H9 (cell line): ENCODE measurements at regions not wholly inside any gene's neighbourhood (a gene's known extent, or its start where the extent isn't known, plus 50 kb on each side); places are given as distances from the start of the nearest gene placed in this dataset.

Source experiments
- DNase-seq: peaks from one replicate; pipeline ENCODE4 v3.0.0-alpha.2; 2017
- H2AFZ ChIP-seq: one replicate; pipeline ENCODE4 v1.6.1; 2013; ENCODE audit warnings: mild to moderate bottlenecking, low read length, control low read depth, moderate library complexity
- H2AK5ac ChIP-seq: 2 replicates; pipeline ENCODE4 v1.6.1; 2013; ENCODE audit warnings: low read length, control low read depth, mixed read lengths; ENCODE audit not compliant: insufficient read length
- H2BK120ac ChIP-seq: one replicate; pipeline ENCODE4 v1.6.1; 2013; ENCODE audit warnings: low read depth, mild to moderate bottlenecking, low read length, control low read depth, inconsistent platforms; ENCODE audit not compliant: poor library complexity, severe bottlenecking
- H2BK12ac ChIP-seq: 2 replicates; pipeline ENCODE4 v1.6.1; 2013; ENCODE audit warnings: low read length, control low read depth, mixed read lengths, low read depth; ENCODE audit not compliant: insufficient read length
- H2BK15ac ChIP-seq: 2 replicates; pipeline ENCODE4 v1.6.1; 2013; ENCODE audit warnings: low read depth, low read length, control low read depth
- H2BK20ac ChIP-seq: one replicate; pipeline ENCODE4 v1.6.1; 2013; ENCODE audit warnings: low read depth, mild to moderate bottlenecking, low read length, control low read depth, inconsistent platforms; ENCODE audit not compliant: poor library complexity, severe bottlenecking
- H2BK5ac ChIP-seq: 2 replicates; pipeline ENCODE4 v1.6.1; 2013; ENCODE audit warnings: low read length, control low read depth, mixed read lengths; ENCODE audit not compliant: insufficient read length
- H3K14ac ChIP-seq: 2 replicates; pipeline ENCODE4 v1.6.1; 2013; ENCODE audit warnings: low read length, control low read depth; ENCODE audit not compliant: insufficient read depth
- H3K18ac ChIP-seq: 2 replicates; pipeline ENCODE4 v1.6.1; 2013; ENCODE audit warnings: low read depth, mild to moderate bottlenecking, mixed read lengths, low read length, control low read depth; ENCODE audit not compliant: insufficient read length
- H3K23ac ChIP-seq: 2 replicates; pipeline ENCODE4 v1.6.1; 2013; ENCODE audit warnings: low read length, control low read depth, mixed read lengths, low read depth; ENCODE audit not compliant: insufficient read length
- H3K23me2 ChIP-seq: 2 replicates; pipeline ENCODE4 v1.6.1; 2013; ENCODE audit warnings: low read depth, mild to moderate bottlenecking, mixed read lengths, low read length, control low read depth; ENCODE audit not compliant: insufficient read length, poor library complexity, severe bottlenecking
- H3K27ac ChIP-seq: 2 replicates; pipeline ENCODE4 v1.5.1; 2013; ENCODE audit warnings: low read length, control low read depth, mixed read lengths, low read depth; ENCODE audit not compliant: insufficient read length
- H3K27me3 ChIP-seq: 2 replicates; pipeline ENCODE4 v1.6.1; 2013; ENCODE audit warnings: low read length, control low read depth, inconsistent platforms; ENCODE audit not compliant: insufficient read depth
- H3K4ac ChIP-seq: 2 replicates; pipeline ENCODE4 v1.6.1; 2013; ENCODE audit warnings: low read depth, mild to moderate bottlenecking, control low read depth, inconsistent platforms, low read length, moderate library complexity
- H3K4me1 ChIP-seq: 2 replicates; pipeline ENCODE4 v1.6.1; 2013; ENCODE audit warnings: low read length, control low read depth, inconsistent platforms; ENCODE audit not compliant: insufficient read depth
- H3K4me2 ChIP-seq: 2 replicates; pipeline ENCODE4 v1.6.1; 2013; ENCODE audit warnings: low read length, control low read depth, mixed read lengths; ENCODE audit not compliant: insufficient read length, insufficient read depth
- H3K56ac ChIP-seq: 2 replicates; pipeline ENCODE4 v1.6.1; 2013; ENCODE audit warnings: low read depth, mild to moderate bottlenecking, mixed read lengths, low read length, control low read depth; ENCODE audit not compliant: insufficient read length
- H3K79me1 ChIP-seq: 2 replicates; pipeline ENCODE4 v1.6.1; 2013; ENCODE audit warnings: low read depth, mild to moderate bottlenecking, moderate library complexity, low read length, control low read depth, inconsistent platforms; ENCODE audit not compliant: insufficient read depth, poor library complexity, severe bottlenecking
- H3K79me2 ChIP-seq: 2 replicates; pipeline ENCODE4 v1.6.1; 2013; ENCODE audit warnings: low read length, control low read depth, inconsistent platforms; ENCODE audit not compliant: insufficient read depth
- H3K9ac ChIP-seq: 2 replicates; pipeline ENCODE4 v1.6.1; 2013; ENCODE audit warnings: low read length, control low read depth, mixed read lengths; ENCODE audit not compliant: insufficient read length; ENCODE audit errors: extremely low read depth
- H3K9me3 ChIP-seq: one replicate; pipeline ENCODE4 v1.6.1; 2013; ENCODE audit warnings: low read depth, low read length, inconsistent platforms; ENCODE audit not compliant: control insufficient read depth
- H3T11ph ChIP-seq: one replicate; pipeline ENCODE4 v1.6.1; 2013; ENCODE audit warnings: mild to moderate bottlenecking, low read length, control low read depth, inconsistent platforms
- H4K20me1 ChIP-seq: one replicate; pipeline ENCODE4 v1.6.1; 2013; ENCODE audit not compliant: control insufficient read depth, insufficient read length, insufficient read depth
- H4K5ac ChIP-seq: 2 replicates; pipeline ENCODE4 v1.6.1; 2013; ENCODE audit warnings: low read depth, mild to moderate bottlenecking, mixed read lengths, low read length, control low read depth; ENCODE audit not compliant: insufficient read length
- H4K8ac ChIP-seq: replicated peaks from 2 replicates; pipeline ENCODE4 v1.6.1; 2013; ENCODE audit warnings: low read length, control low read depth, mixed read lengths, low read depth; ENCODE audit not compliant: insufficient read length
- H4K91ac ChIP-seq: 2 replicates; pipeline ENCODE4 v1.6.1; 2013; ENCODE audit warnings: low read depth, mild to moderate bottlenecking, moderate library complexity, mixed read lengths, low read length, control low read depth; ENCODE audit not compliant: insufficient read length
- H3K27ac Mint-ChIP-seq, 3 experiments: 2 replicates in 2 of 3; 3 replicates in 1 of 3; pipeline ENCODE4 v1.8.0; 2020 to 2021; ENCODE audit warnings: mixed read lengths in 3 of 3, mild to moderate bottlenecking in 1 of 3, moderate library complexity in 1 of 3
- H3K27me3 Mint-ChIP-seq: 2 replicates; pipeline ENCODE4 v1.8.0; 2021; ENCODE audit warnings: low read depth, mild to moderate bottlenecking, moderate library complexity, mixed read lengths
- H3K36me3 Mint-ChIP-seq, 3 experiments: 2 replicates in 2 of 3; 3 replicates in 1 of 3; pipeline ENCODE4 v1.8.0; 2020 to 2021; ENCODE audit warnings: low read depth in 3 of 3, mixed read lengths in 3 of 3; ENCODE audit not compliant: insufficient read depth in 1 of 3
- H3K4me1 Mint-ChIP-seq, 2 experiments: 2 replicates each; pipeline ENCODE4 v1.8.0; 2020; ENCODE audit warnings: mixed read lengths in 2 of 2
- H3K4me3 Mint-ChIP-seq, 2 experiments: 2 replicates in 1 of 2; 3 replicates in 1 of 2; pipeline ENCODE4 v1.8.0; 2020 to 2021; ENCODE audit warnings: mild to moderate bottlenecking in 2 of 2, mixed read lengths in 2 of 2, moderate library complexity in 1 of 2
- H3K9me3 Mint-ChIP-seq, 2 experiments: 2 replicates in 1 of 2; 3 replicates in 1 of 2; pipeline ENCODE4 v1.8.0; 2020; ENCODE audit warnings: mild to moderate bottlenecking in 2 of 2, mixed read lengths in 2 of 2, moderate library complexity in 1 of 2
- WGBS: extraction: QIAGEN DNeasy Blood & Tissue Kit; methylation state at CpG from one replicate; pipeline ENCODE4 v1.1.7; 2013; ENCODE audit warnings: missing lambda C conversion rate, low lambda C conversion rate, mixed read lengths; ENCODE audit not compliant: insufficient read length; ENCODE audit errors: extremely low coverage; 5-methylcytosine and 5-hydroxymethylcytosine counted together
- TF ChIP-seq, protein P1 (sequence below): fragments of 200-600 bp; sonication (generic); conservative IDR thresholded peaks from 3 replicates; pipeline ENCODE4 v1.8.0; 2021; ENCODE audit warnings: antibody characterized with exemption, mild to moderate bottlenecking

DNA sequence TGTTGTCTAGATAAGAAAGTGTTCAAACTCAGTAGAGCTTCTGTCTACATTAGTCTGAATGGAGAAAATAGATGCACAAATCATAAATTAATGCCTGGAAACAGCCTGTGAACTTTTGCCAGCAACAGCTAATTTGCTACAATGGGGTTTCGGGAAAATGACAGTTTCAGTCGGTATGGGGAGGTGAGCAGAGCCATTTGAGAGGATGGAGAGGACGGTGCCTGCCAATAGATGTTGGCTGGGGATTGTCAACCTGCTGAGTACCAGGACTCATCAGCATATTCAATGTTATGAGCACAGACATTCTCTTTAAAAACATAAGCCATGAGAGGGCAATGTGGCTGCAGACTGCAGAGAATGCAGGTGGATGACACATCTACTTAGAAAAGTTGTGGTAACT, 230.3 kb upstream of the PCDH18 start:
- Histone ChIP-seq H3K4me1 (no peaks in the 10 kb centered on the region), H3K23me2 (no peaks in the 10 kb centered on the region), H3K79me1 (no peaks in the 10 kb centered on the region), H3K27ac (no peak overlapping the region), H3K18ac (no peak overlapping the region), H3K9me3 (no peaks in the 10 kb centered on the region), H3T11ph (no peak overlapping the region), H4K8ac (no peak overlapping the region), H3K9ac (no peak overlapping the region), H2BK5ac (no peak overlapping the region), H3K23ac (no peak overlapping the region), H2AK5ac (no peak overlapping the region), H2BK120ac (no peak overlapping the region), H2AFZ (no peak overlapping the region), H3K4ac (no peak overlapping the region), H2BK15ac (no peak overlapping the region), H3K4me2 (no peak overlapping the region), H4K20me1 (no peaks in the 10 kb centered on the region), H3K14ac (no peak overlapping the region), H3K56ac (no peak overlapping the region), H4K5ac (no peak overlapping the region), H3K79me2 (no peaks in the 10 kb centered on the region), H2BK20ac (no peak overlapping the region), H3K27me3 (no peaks in the 10 kb centered on the region), H2BK12ac (no peak overlapping the region), H4K91ac (no peak overlapping the region)
- no peaks in the 10 kb centered on the region for H3K9me3 Mint-ChIP-seq
- no CpG with 5 or more reads among the region's 3 CpGs for WGBS
- TF ChIP-seq, protein P1, sequence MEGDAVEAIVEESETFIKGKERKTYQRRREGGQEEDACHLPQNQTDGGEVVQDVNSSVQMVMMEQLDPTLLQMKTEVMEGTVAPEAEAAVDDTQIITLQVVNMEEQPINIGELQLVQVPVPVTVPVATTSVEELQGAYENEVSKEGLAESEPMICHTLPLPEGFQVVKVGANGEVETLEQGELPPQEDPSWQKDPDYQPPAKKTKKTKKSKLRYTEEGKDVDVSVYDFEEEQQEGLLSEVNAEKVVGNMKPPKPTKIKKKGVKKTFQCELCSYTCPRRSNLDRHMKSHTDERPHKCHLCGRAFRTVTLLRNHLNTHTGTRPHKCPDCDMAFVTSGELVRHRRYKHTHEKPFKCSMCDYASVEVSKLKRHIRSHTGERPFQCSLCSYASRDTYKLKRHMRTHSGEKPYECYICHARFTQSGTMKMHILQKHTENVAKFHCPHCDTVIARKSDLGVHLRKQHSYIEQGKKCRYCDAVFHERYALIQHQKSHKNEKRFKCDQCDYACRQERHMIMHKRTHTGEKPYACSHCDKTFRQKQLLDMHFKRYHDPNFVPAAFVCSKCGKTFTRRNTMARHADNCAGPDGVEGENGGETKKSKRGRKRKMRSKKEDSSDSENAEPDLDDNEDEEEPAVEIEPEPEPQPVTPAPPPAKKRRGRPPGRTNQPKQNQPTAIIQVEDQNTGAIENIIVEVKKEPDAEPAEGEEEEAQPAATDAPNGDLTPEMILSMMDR: no peak
- H3K27ac Mint-ChIP-seq: no peak overlapping the region
- no peak overlapping the region for H3K4me3 Mint-ChIP-seq
- no peaks in the 10 kb centered on the region for H3K27me3 Mint-ChIP-seq
- no peak for DNase-seq
- no peaks in the 10 kb centered on the region for H3K4me1 Mint-ChIP-seq
- no peaks in the 10 kb centered on the region for H3K36me3 Mint-ChIP-seq
